Choroid plexus epithelial cell (primary cell): ENCODE measurements at regions not wholly inside any gene's neighbourhood (a gene's known extent, or its start where the extent isn't known, plus 50 kb on each side); places are given as distances from the start of the nearest gene placed in this dataset.

Experiments used
- DNase-seq: peaks from one replicate; pipeline ENCODE4 v3.0.0-alpha.2; 2010; ENCODE audit warnings: low read depth
- H3K4me3 ChIP-seq: 2 replicates; pipeline ENCODE4 v1.5.1; 2011; ENCODE audit warnings: low read depth, mild to moderate bottlenecking, control low read depth, low read length, moderate library complexity
- TF ChIP-seq, protein P1 (sequence below): conservative IDR thresholded peaks from 2 replicates; pipeline ENCODE4 v1.5.1; 2011; ENCODE audit warnings: low read depth, mild to moderate bottlenecking, control low read depth, inconsistent platforms, low read length, moderate library complexity

DNA sequence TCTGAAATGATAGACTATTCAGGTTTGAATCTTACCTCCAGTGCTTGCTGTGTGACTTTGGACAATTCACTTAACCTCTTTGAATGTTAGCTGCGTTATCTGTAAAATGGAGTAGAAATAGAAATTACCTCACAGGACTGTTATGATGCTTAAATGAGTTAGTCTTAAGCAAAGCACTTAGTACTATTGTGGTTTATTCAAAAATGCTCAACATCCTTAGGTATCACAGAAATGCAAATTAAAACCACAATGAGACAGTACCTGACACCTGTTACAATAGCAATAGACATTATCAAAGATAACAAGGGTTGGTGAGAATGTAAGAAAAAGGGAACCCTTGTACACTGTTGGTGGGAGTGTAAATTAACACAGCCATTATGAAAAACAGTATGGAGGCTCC lies 77.6 kb upstream of the FREM1 start:
- DNase-seq, result no peak
- TF ChIP-seq, protein P1, sequence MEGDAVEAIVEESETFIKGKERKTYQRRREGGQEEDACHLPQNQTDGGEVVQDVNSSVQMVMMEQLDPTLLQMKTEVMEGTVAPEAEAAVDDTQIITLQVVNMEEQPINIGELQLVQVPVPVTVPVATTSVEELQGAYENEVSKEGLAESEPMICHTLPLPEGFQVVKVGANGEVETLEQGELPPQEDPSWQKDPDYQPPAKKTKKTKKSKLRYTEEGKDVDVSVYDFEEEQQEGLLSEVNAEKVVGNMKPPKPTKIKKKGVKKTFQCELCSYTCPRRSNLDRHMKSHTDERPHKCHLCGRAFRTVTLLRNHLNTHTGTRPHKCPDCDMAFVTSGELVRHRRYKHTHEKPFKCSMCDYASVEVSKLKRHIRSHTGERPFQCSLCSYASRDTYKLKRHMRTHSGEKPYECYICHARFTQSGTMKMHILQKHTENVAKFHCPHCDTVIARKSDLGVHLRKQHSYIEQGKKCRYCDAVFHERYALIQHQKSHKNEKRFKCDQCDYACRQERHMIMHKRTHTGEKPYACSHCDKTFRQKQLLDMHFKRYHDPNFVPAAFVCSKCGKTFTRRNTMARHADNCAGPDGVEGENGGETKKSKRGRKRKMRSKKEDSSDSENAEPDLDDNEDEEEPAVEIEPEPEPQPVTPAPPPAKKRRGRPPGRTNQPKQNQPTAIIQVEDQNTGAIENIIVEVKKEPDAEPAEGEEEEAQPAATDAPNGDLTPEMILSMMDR, result no peak
- H3K4me3 ChIP-seq, result no peak overlapping the region

DNA sequence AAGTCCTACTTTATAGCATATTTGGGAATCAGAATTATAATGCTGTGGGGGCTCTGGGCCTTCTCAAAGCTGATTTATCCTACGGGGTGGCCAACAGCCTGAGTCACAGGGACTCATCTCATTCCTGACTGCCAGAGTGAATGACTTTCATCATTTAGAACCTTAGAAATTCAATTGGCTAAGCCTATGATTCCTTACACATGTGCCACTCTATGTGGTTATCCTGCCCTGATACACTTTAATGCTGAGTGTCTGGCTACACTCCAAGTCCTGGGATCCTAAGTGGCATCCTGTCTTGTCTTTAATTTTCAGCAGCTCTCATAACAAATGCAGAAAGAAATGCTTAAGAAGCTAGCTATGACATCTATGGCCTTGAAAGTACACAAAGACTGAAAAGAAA lies 75.2 kb upstream of the FREM1 start:
- no peak overlapping the region for H3K4me3 ChIP-seq
- TF ChIP-seq, protein P1, result no peak
- DNase-seq, result no peak

DNA sequence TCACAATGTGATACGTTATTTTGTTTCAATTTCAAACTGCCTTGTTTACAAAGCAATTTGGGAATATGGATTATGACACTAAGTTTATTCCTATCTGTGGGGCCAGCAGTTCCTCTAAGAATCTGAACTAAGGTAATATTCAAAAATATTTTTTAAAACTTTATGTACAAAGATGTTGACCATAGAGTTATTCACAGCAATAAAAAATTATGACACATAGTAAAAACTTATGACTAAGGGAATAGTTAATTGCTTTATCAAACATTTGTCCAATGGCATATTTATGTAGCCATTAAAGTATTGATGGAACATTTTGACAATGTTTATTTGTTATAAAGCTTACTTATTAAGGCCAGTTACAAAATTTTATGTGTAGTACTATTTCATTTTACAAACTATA lies 73.4 kb upstream of the FREM1 start:
- no peak overlapping the region for H3K4me3 ChIP-seq
- TF ChIP-seq, protein P1, result no peak
- no peak for DNase-seq

DNA sequence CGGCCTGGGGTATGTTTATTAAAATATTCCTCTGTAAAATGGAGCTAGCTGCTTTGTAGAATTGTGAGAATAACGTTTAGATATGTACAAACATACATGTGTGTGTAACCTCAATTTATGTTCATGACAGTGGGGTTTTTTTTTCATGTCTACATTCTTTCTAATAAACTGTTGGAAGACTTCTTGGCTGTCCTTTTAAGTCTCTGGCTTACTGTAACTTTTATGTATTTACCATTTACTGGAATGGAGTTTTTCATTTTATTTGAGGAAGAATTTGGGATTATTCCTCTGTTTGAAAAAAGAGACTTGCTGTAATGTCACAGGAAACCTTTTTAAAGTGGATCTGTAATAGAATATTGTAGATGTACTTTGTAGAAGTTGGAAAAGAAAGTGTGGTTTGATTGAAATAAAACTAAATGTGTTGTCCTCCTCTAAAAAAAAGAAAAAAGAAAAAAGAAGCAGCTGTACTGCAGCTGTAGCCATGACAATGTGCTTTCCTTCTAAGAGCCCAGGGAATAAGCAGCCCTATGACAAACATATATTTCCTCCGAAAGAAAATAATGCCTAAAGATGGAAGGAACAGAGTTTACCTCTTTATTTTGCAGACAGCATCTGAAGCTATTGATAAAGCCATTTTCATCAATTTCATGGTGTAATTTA lies 71.2 kb upstream of the FREM1 start:
- H3K4me3 ChIP-seq, result no peak overlapping the region
- DNase-seq, result no peak
- TF ChIP-seq, protein P1, result no peak

DNA sequence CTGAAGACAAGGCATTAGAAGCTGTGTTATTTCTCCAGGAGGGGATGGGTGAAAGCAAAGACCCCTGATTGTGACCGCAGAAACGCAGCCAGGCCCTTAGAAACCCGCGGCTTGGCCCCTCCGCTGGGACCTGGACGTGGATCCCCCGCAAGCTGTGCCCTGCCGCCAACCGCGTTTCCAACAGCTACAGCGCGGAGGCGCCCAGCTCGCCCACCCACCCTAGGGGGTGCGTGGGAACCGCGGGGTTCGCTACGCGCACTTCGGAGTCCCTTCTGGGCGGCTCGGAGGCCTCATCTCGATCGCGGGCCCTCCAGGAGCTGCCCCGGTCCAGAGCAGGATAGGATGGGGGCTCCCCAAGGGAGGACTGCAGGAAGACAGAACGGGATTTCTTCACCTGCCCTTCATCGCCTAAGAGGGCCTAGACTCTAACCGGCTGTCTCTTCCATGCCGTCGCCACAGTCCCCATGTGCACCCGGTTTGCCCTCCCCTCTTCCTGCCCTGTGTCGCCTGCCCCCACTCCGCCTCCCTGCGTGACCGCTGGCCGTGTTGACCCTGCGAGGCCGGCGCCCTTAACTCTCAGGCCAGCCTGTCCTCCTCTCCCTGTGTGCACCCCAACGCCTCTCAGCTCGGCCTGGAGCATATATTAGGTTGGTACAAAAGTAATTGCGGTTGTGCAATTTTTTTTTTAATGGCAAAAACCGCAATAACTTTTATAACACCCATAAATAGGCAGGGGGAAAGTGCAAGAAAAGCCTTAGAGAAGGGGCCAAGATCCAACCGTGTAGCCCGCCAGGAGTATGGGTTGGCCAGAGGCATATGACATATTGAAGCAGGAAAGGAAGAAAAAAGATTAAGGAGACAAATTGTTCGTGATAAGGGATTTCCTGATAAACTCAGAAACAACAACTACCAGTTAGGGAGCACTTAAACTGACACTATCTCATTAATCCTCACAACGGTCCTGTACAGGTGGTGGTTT lies 68.1 kb upstream of the FREM1 start:
- TF ChIP-seq, protein P1, result no peak
- no peak overlapping the region for H3K4me3 ChIP-seq
- DNase-seq, result no peak

DNA sequence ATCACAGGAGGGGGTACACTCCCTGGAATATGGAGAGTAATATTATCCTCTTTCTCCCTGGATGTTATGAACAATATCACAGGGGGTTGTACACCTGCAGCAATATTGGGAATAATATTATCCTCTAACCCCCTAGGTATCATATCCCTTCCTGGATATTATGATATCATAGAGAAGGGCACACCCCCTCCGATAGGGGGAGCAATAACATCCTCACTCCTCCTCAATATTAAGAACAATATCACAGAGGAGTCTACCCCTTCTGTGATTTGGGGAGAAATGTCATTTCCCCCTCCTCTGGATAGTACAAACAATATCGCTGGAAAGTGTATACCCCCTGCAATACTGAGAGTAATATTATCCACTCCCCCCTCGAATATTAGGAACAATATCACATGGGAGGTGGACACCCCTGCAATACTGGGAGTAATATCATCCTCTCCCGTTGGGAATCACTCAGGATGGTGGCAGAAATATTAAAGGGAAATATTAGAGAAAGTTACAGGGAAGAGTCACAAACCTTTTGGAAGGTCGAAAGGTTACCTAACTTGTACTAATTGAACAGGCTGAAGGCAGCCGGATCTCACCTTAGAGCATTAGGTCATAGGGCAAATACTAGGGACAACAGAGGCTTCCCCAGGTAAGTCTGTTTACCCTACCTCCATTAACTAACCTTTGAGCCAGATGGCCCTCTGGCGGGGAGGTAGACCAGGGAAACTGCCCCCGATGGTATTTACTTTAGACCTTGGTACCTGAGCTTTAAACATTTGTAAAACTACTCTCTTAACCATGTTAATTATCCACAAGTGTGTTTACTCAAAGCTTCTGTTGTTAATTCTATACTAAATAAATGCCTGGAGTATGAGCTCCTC lies 57.5 kb upstream of the FREM1 start:
- H3K4me3 ChIP-seq, result no peak overlapping the region
- no peak for DNase-seq
- TF ChIP-seq, protein P1, result no peak
